ENCODE measurements at regions not wholly inside any gene's neighbourhood (a gene's known extent, or its start where the extent isn't known, plus 50 kb on each side); places are given as distances from the start of the nearest gene placed in this dataset.

GRCh38 chr20:52840041-52840440 lies 132.1 kb upstream of the TSHZ2 start:
- no peak for DNase-seq
- no peak overlapping the region for H3K4me3 ChIP-seq (ENCODE audit: insufficient read depth, low read depth, low read length, poor library complexity, severe bottlenecking)
- H3K4me1 ChIP-seq (ENCODE audit: control insufficient read depth, insufficient read depth, low read length, poor library complexity, severe bottlenecking): no peaks in the 10 kb centered on the region
- no peaks in the 10 kb centered on the region for H3K27me3 ChIP-seq (replicated peaks; ENCODE audit: control insufficient read depth, insufficient read depth, low read length, poor library complexity, severe bottlenecking)
- no peaks in the 10 kb centered on the region for H3K36me3 ChIP-seq (ENCODE audit: control insufficient read depth, insufficient read depth, low read length)
- H3K27ac ChIP-seq (ENCODE audit: insufficient read depth, low read length, poor library complexity, severe bottlenecking): no peak overlapping the region
- H3K9me3 ChIP-seq (ENCODE audit: control insufficient read depth, low read length): no peaks in the 10 kb centered on the region

GRCh38 chr20:52838510-52839241 lies 133.5 kb upstream of the TSHZ2 start:
- no peak overlapping the region for H3K27ac ChIP-seq (ENCODE audit: insufficient read depth, low read length, poor library complexity, severe bottlenecking)
- no peak overlapping the region for H3K4me3 ChIP-seq (ENCODE audit: insufficient read depth, low read depth, low read length, poor library complexity, severe bottlenecking)
- H3K36me3 ChIP-seq (ENCODE audit: control insufficient read depth, insufficient read depth, low read length): no peaks in the 10 kb centered on the region
- DNase-seq: no peak
- H3K9me3 ChIP-seq (ENCODE audit: control insufficient read depth, low read length): no peaks in the 10 kb centered on the region
- no peaks in the 10 kb centered on the region for H3K27me3 ChIP-seq (replicated peaks; ENCODE audit: control insufficient read depth, insufficient read depth, low read length, poor library complexity, severe bottlenecking)
- H3K4me1 ChIP-seq (ENCODE audit: control insufficient read depth, insufficient read depth, low read length, poor library complexity, severe bottlenecking): no peaks in the 10 kb centered on the region

- no peak for DNase-seq
- no peaks in the 10 kb centered on the region for H3K36me3 ChIP-seq (ENCODE audit: control insufficient read depth, insufficient read depth, low read length)
- no peaks in the 10 kb centered on the region for H3K4me1 ChIP-seq (ENCODE audit: control insufficient read depth, insufficient read depth, low read length, poor library complexity, severe bottlenecking)
- no peak overlapping the region for H3K27ac ChIP-seq (ENCODE audit: insufficient read depth, low read length, poor library complexity, severe bottlenecking)
- H3K27me3 ChIP-seq (replicated peaks; ENCODE audit: control insufficient read depth, insufficient read depth, low read length, poor library complexity, severe bottlenecking): no peaks in the 10 kb centered on the region
- no peak overlapping the region for H3K4me3 ChIP-seq (ENCODE audit: insufficient read depth, low read depth, low read length, poor library complexity, severe bottlenecking)
- no peaks in the 10 kb centered on the region for H3K9me3 ChIP-seq (ENCODE audit: control insufficient read depth, low read length)
These were observed 134.8 kb upstream of the TSHZ2 start for GRCh38 chr20:52837378-52837777.

- Histone ChIP-seq H3K27ac (ENCODE audit: insufficient read depth, low read length, poor library complexity, severe bottlenecking) (no peak overlapping the region), H3K4me1 (ENCODE audit: control insufficient read depth, insufficient read depth, low read length, poor library complexity, severe bottlenecking) (no peaks in the 10 kb centered on the region), H3K9me3 (ENCODE audit: control insufficient read depth, low read length) (no peaks in the 10 kb centered on the region), H3K27me3 (replicated peaks; ENCODE audit: control insufficient read depth, insufficient read depth, low read length, poor library complexity, severe bottlenecking) (no peaks in the 10 kb centered on the region), H3K4me3 (ENCODE audit: insufficient read depth, low read depth, low read length, poor library complexity, severe bottlenecking) (no peak overlapping the region), H3K36me3 (ENCODE audit: control insufficient read depth, insufficient read depth, low read length) (no peaks in the 10 kb centered on the region)
- DNase-seq: no peak
These were observed 138.3 kb upstream of the TSHZ2 start for GRCh38 chr20:52833901-52834300.

GRCh38 chr20:52832151-52832774 lies 139.9 kb upstream of the TSHZ2 start:
- no peak for DNase-seq
- H3K27me3 ChIP-seq (replicated peaks; ENCODE audit: control insufficient read depth, insufficient read depth, low read length, poor library complexity, severe bottlenecking): no peaks in the 10 kb centered on the region
- no peak overlapping the region for H3K27ac ChIP-seq (ENCODE audit: insufficient read depth, low read length, poor library complexity, severe bottlenecking)
- no peaks in the 10 kb centered on the region for H3K9me3 ChIP-seq (ENCODE audit: control insufficient read depth, low read length)
- no peak overlapping the region for H3K4me3 ChIP-seq (ENCODE audit: insufficient read depth, low read depth, low read length, poor library complexity, severe bottlenecking)
- H3K36me3 ChIP-seq (ENCODE audit: control insufficient read depth, insufficient read depth, low read length): no peaks in the 10 kb centered on the region
- H3K4me1 ChIP-seq (ENCODE audit: control insufficient read depth, insufficient read depth, low read length, poor library complexity, severe bottlenecking): no peaks in the 10 kb centered on the region

- Histone ChIP-seq H3K27ac (ENCODE audit: insufficient read depth, low read length, poor library complexity, severe bottlenecking) (no peak overlapping the region), H3K4me3 (ENCODE audit: insufficient read depth, low read depth, low read length, poor library complexity, severe bottlenecking) (no peak overlapping the region), H3K9me3 (ENCODE audit: control insufficient read depth, low read length) (no peaks in the 10 kb centered on the region), H3K36me3 (ENCODE audit: control insufficient read depth, insufficient read depth, low read length) (no peaks in the 10 kb centered on the region), H3K27me3 (replicated peaks; ENCODE audit: control insufficient read depth, insufficient read depth, low read length, poor library complexity, severe bottlenecking) (no peaks in the 10 kb centered on the region), H3K4me1 (ENCODE audit: control insufficient read depth, insufficient read depth, low read length, poor library complexity, severe bottlenecking) (no peaks in the 10 kb centered on the region)
- no peak for DNase-seq
These were observed 141.6 kb upstream of the TSHZ2 start for GRCh38 chr20:52830598-52830997.

- no peak for DNase-seq
- Histone ChIP-seq H3K27me3 (replicated peaks; ENCODE audit: control insufficient read depth, insufficient read depth, low read length, poor library complexity, severe bottlenecking) (no peaks in the 10 kb centered on the region), H3K4me3 (ENCODE audit: insufficient read depth, low read depth, low read length, poor library complexity, severe bottlenecking) (no peak overlapping the region), H3K27ac (ENCODE audit: insufficient read depth, low read length, poor library complexity, severe bottlenecking) (no peak overlapping the region), H3K9me3 (ENCODE audit: control insufficient read depth, low read length) (no peaks in the 10 kb centered on the region), H3K36me3 (ENCODE audit: control insufficient read depth, insufficient read depth, low read length) (no peaks in the 10 kb centered on the region), H3K4me1 (ENCODE audit: control insufficient read depth, insufficient read depth, low read length, poor library complexity, severe bottlenecking) (no peaks in the 10 kb centered on the region)
These were observed 143.0 kb upstream of the TSHZ2 start for GRCh38 chr20:52829111-52829510.

GRCh38 chr20:52828199-52828598 lies 144.0 kb upstream of the TSHZ2 start:
- H3K9me3 ChIP-seq (ENCODE audit: control insufficient read depth, low read length): no peaks in the 10 kb centered on the region
- H3K27me3 ChIP-seq (replicated peaks; ENCODE audit: control insufficient read depth, insufficient read depth, low read length, poor library complexity, severe bottlenecking): no peaks in the 10 kb centered on the region
- no peak overlapping the region for H3K27ac ChIP-seq (ENCODE audit: insufficient read depth, low read length, poor library complexity, severe bottlenecking)
- no peaks in the 10 kb centered on the region for H3K36me3 ChIP-seq (ENCODE audit: control insufficient read depth, insufficient read depth, low read length)
- H3K4me1 ChIP-seq (ENCODE audit: control insufficient read depth, insufficient read depth, low read length, poor library complexity, severe bottlenecking): no peaks in the 10 kb centered on the region
- no peak for DNase-seq
- H3K4me3 ChIP-seq (ENCODE audit: insufficient read depth, low read depth, low read length, poor library complexity, severe bottlenecking): no peak overlapping the region

- Histone ChIP-seq H3K27me3 (replicated peaks; ENCODE audit: control insufficient read depth, insufficient read depth, low read length, poor library complexity, severe bottlenecking) (no peaks in the 10 kb centered on the region), H3K4me3 (ENCODE audit: insufficient read depth, low read depth, low read length, poor library complexity, severe bottlenecking) (no peak overlapping the region), H3K4me1 (ENCODE audit: control insufficient read depth, insufficient read depth, low read length, poor library complexity, severe bottlenecking) (no peaks in the 10 kb centered on the region), H3K9me3 (ENCODE audit: control insufficient read depth, low read length) (no peaks in the 10 kb centered on the region), H3K36me3 (ENCODE audit: control insufficient read depth, insufficient read depth, low read length) (no peaks in the 10 kb centered on the region), H3K27ac (ENCODE audit: insufficient read depth, low read length, poor library complexity, severe bottlenecking) (no peak overlapping the region)
- DNase-seq: no peak
These were observed 145.4 kb upstream of the TSHZ2 start for GRCh38 chr20:52826722-52827121.

- H3K36me3 ChIP-seq (ENCODE audit: control insufficient read depth, insufficient read depth, low read length): no peaks in the 10 kb centered on the region
- no peak overlapping the region for H3K27ac ChIP-seq (ENCODE audit: insufficient read depth, low read length, poor library complexity, severe bottlenecking)
- H3K27me3 ChIP-seq (replicated peaks; ENCODE audit: control insufficient read depth, insufficient read depth, low read length, poor library complexity, severe bottlenecking): no peaks in the 10 kb centered on the region
- H3K4me3 ChIP-seq (ENCODE audit: insufficient read depth, low read depth, low read length, poor library complexity, severe bottlenecking): no peak overlapping the region
- DNase-seq: no peak
- H3K9me3 ChIP-seq (ENCODE audit: control insufficient read depth, low read length): no peaks in the 10 kb centered on the region
- H3K4me1 ChIP-seq (ENCODE audit: control insufficient read depth, insufficient read depth, low read length, poor library complexity, severe bottlenecking): no peaks in the 10 kb centered on the region
These were observed 145.8 kb upstream of the TSHZ2 start for GRCh38 chr20:52826321-52826720.
